Spleen (tissue), 7 donors: ENCODE measurements at regions not wholly inside any gene's neighbourhood (a gene's known extent, or its start where the extent isn't known, plus 50 kb on each side); places are given as distances from the start of the nearest gene placed in this dataset.

ENCODE experiments used
- CTCF ChIP-seq, 11 experiments: fragments of 200-600 bp in 7 of 11; fragments of 450-650 bp in 4 of 11; sonication (generic) in 4 of 11; IDR thresholded peaks in 8 of 11; conservative IDR thresholded peaks in 3 of 11; 1 replicate in 7 of 11; 2 replicates in 4 of 11; pipeline versions ENCODE4 v1.4.0 to v1.8.0; 2016 to 2021; ENCODE audit warnings: antibody characterized with exemption in 11 of 11, inconsistent platforms in 4 of 11, mild to moderate bottlenecking in 1 of 11
- POLR2A ChIP-seq, 3 donors: fragments of 450-650 bp; IDR thresholded peaks; one replicate each; pipeline ENCODE4 v1.5.1; 2017; ENCODE audit warnings: antibody characterized with exemption in 3 of 3, mild to moderate bottlenecking in 1 of 3
- POLR2AphosphoS5 ChIP-seq, 3 donors: sonication (generic); formaldehyde crosslinking; IDR thresholded peaks; one replicate each; pipeline ENCODE4 v1.5.1; 2017; ENCODE audit warnings: antibody characterized with exemption in 3 of 3
- donor health status: DM: no; HTN: no; CAD: no; lungs with moderate emphysema.
- donor health status: DM: no; HTN: no; CAD: no.
- donor health status: DM: no; HTN: no; CAD: no.

- TF ChIP-seq CTCF (IDR thresholded peaks at IDR 0.05 in 8 of 11, conservative IDR thresholded peaks at IDR 0.05 in 3 of 11) (no peak), POLR2AphosphoS5 (IDR thresholded peaks at IDR 0.05) (no peak), POLR2A (IDR thresholded peaks at IDR 0.05) (no peak)
Measured at GRCh38 chr4:130955520-130955919, 1859.6 kb downstream of the C4orf33 start.
